PC-3 (cell line): ENCODE measurements at regions not wholly inside any gene's neighbourhood (a gene's known extent, or its start where the extent isn't known, plus 50 kb on each side); places are given as distances from the start of the nearest gene placed in this dataset.

Source experiments
- ATAC-seq: fragments of 200-7000 bp; cut with Tn5 transposase; 2 replicates; pipeline ENCODE4 v1.9.1; 2020; ENCODE audit warnings: mild to moderate bottlenecking, moderate library complexity
- BruUV-seq: library from RNA; stranded (reverse); fragments of 400-500 nt; replicated peaks from 2 replicates; lab custom pipeline; 2021; lab: Mats Ljungman, UMichigan
- CTCF ChIA-PET: fragments of 300-600 bp; sonication (Branson Sonifier 250); formaldehyde crosslinking; loops from one replicate; lab custom pipeline; 2022; ENCODE audit warnings: antibody characterized with exemption; lab: Charles Lee
- POLR2A ChIA-PET: fragments of 300-600 bp; sonication (Branson Sonifier 250); formaldehyde crosslinking; loops from one replicate; lab custom pipeline; 2022; ENCODE audit warnings: antibody characterized with exemption; ENCODE audit not compliant: unreplicated experiment; lab: Charles Lee
- DNase-seq: peaks from one replicate; pipeline ENCODE4 v3.0.0-alpha.2; 2015
- H2AFZ ChIP-seq: fragments of 300-600 bp; sonication (generic); 2 replicates; pipeline ENCODE4 v1.6.0; 2016; ENCODE audit warnings: antibody characterized with exemption, low read length
- H3F3A ChIP-seq: fragments of 300-600 bp; sonication (generic); one replicate; pipeline ENCODE4 v1.6.0; 2017; ENCODE audit warnings: antibody characterized with exemption, low read length, control low read depth, mild to moderate bottlenecking; ENCODE audit not compliant: unreplicated experiment
- H3K27ac ChIP-seq: fragments of 300-600 bp; sonication (generic); 2 replicates; pipeline ENCODE4 v1.5.1; 2016; ENCODE audit warnings: mild to moderate bottlenecking, low read length
- H3K27me3 ChIP-seq: fragments of 300-600 bp; sonication (generic); 2 replicates; pipeline ENCODE4 v1.6.1; 2016; ENCODE audit warnings: low read length, mixed read lengths
- H3K36me3 ChIP-seq: fragments of 300-600 bp; sonication (generic); 2 replicates; pipeline ENCODE4 v1.6.1; 2016; ENCODE audit warnings: low read depth, mixed run types, low read length, mixed read lengths
- H3K4me1 ChIP-seq: fragments of 300-600 bp; sonication (generic); 2 replicates; pipeline ENCODE4 v1.5.1; 2016; ENCODE audit warnings: low read length; ENCODE audit not compliant: insufficient read depth
- H3K4me2 ChIP-seq: fragments of 300-600 bp; sonication (generic); 2 replicates; pipeline ENCODE4 v1.6.0; 2016; ENCODE audit warnings: low read length
- H3K4me3 ChIP-seq: fragments of 300-600 bp; sonication (generic); 2 replicates; pipeline ENCODE4 v1.5.1; 2016; ENCODE audit warnings: mild to moderate bottlenecking, low read length, mixed read lengths
- H3K79me2 ChIP-seq: fragments of 300-600 bp; sonication (generic); 2 replicates; pipeline ENCODE4 v1.6.1; 2017; ENCODE audit warnings: low read length, mixed read lengths
- H3K9ac ChIP-seq: fragments of 300-600 bp; sonication (generic); 2 replicates; pipeline ENCODE4 v1.6.0; 2016; ENCODE audit warnings: mild to moderate bottlenecking, low read length
- H3K9me2 ChIP-seq: fragments of 300-600 bp; sonication (generic); replicated peaks from 2 replicates; pipeline ENCODE4 v1.6.1; 2016; ENCODE audit warnings: mixed run types, low read length, mixed read lengths
- H3K9me3 ChIP-seq: fragments of 300-600 bp; sonication (generic); 2 replicates; pipeline ENCODE4 v1.6.1; 2016; ENCODE audit warnings: low read length, mixed read lengths
- H4K20me1 ChIP-seq: fragments of 300-600 bp; sonication (generic); 2 replicates; pipeline ENCODE4 v1.6.1; 2016; ENCODE audit warnings: low read length, mixed read lengths
- EZH2 ChIP-seq: fragments of 300-600 bp; sonication (generic); IDR thresholded peaks from one replicate; pipeline ENCODE4 v1.6.1; 2017; ENCODE audit warnings: antibody characterized with exemption, mild to moderate bottlenecking, low read length; ENCODE audit not compliant: unreplicated experiment
- EZH2phosphoT487 ChIP-seq: fragments of 300-600 bp; sonication (generic); IDR thresholded peaks from 2 replicates; pipeline ENCODE4 v1.6.1; 2018; ENCODE audit warnings: mild to moderate bottlenecking, antibody characterized with exemption, low read length, borderline replicate concordance
- intact Hi-C: fragments of 100-400 bp; cut with micrococcal nuclease; formaldehyde crosslinking; loops from 2 replicates; pipeline ENCODE4 v1.9.0; 2023
- TF ChIP-seq, protein P1 (sequence below): fragments of 300-600 bp; sonication (generic); conservative IDR thresholded peaks from 2 replicates; pipeline ENCODE4 v1.5.1; 2017; ENCODE audit warnings: antibody characterized with exemption, low read depth, mild to moderate bottlenecking, low read length

DNA sequence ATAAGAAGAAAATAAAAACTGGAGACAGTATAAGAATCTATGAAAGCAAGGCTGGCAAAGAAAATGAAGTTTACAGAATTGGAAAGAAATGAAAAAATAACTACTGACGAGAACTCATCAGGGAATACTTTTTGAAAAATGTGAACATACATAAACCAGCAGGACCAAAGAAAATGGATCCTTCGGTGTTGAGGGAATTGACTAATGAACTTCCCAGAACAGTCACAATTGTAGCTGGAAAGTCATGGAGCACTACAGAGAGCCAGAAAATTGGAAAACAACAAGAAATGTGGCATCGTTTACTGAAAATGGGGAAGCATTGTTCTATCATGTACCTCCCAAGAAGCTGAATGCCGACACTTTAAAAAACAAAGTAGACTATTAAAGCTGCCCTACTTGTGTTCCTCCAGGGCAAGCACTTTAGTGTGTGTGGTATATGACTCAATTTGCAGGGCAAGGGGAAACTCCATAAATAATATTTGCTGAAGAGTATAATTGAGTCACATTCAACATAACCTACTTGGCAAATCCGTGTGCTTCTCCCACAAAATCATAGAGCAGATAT, 1221.6 kb upstream of the NRXN1 start:
- no peaks in the 10 kb centered on the region for H3K79me2 ChIP-seq
- H3F3A ChIP-seq: no peaks in the 10 kb centered on the region
- no peak overlapping the region for H3K27ac ChIP-seq
- BruUV-seq: no TSS peak
- peak; percentile 98 for ATAC-seq
- H3K9ac ChIP-seq: no peak overlapping the region
- H4K20me1 ChIP-seq: no peaks in the 10 kb centered on the region
- DNase-seq: peak; percentile 68
- no peaks in the 10 kb centered on the region for H3K9me3 ChIP-seq
- TF ChIP-seq, protein P1, sequence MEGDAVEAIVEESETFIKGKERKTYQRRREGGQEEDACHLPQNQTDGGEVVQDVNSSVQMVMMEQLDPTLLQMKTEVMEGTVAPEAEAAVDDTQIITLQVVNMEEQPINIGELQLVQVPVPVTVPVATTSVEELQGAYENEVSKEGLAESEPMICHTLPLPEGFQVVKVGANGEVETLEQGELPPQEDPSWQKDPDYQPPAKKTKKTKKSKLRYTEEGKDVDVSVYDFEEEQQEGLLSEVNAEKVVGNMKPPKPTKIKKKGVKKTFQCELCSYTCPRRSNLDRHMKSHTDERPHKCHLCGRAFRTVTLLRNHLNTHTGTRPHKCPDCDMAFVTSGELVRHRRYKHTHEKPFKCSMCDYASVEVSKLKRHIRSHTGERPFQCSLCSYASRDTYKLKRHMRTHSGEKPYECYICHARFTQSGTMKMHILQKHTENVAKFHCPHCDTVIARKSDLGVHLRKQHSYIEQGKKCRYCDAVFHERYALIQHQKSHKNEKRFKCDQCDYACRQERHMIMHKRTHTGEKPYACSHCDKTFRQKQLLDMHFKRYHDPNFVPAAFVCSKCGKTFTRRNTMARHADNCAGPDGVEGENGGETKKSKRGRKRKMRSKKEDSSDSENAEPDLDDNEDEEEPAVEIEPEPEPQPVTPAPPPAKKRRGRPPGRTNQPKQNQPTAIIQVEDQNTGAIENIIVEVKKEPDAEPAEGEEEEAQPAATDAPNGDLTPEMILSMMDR: no peak
- TF ChIP-seq EZH2phosphoT487 (no peak), EZH2 (no peak)
- intact Hi-C loops: no loop called here
- H3K4me2 ChIP-seq: peak overlapping the region; percentile 74
- H3K27me3 ChIP-seq: no peaks in the 10 kb centered on the region
- peaks cover 4% of the 10 kb centered on the region for H3K4me1 ChIP-seq
- POLR2A ChIA-PET: no interaction called here
- H3K4me3 ChIP-seq: peak overlapping the region; percentile 38; the same call in 1 of the 2 replicates
- H3K9me2 ChIP-seq: no peaks in the 10 kb centered on the region
- no peaks in the 10 kb centered on the region for H3K36me3 ChIP-seq
- CTCF ChIA-PET: interaction anchor here (0.7 kb wide), 1 partner anchor 63 kb away, joined by 3 read pairs; no protein-coding TSS in a partner anchor
- H2AFZ ChIP-seq: peak overlapping the region; percentile 66

DNA sequence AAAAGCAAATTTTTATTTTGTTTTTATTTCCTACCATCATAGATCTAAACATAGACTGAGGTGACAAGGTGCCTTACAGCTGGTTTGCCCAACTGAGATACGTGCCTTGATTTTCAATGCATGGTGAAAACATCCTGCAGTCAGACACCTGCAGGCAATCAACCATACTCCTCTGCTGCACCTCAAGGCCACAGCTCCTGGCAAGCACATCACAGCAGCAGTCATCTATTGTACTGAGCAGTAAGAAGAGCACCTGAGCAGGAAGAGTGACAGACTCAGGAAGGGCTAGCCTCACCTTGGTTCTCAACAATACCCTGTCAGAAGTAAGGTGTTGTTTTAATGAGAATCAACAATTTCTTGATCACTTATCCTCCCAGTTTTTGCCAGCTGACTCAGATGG, 1206.8 kb upstream of the NRXN1 start:
- no TSS peak for BruUV-seq
- no peaks in the 10 kb centered on the region for H3F3A ChIP-seq
- H2AFZ ChIP-seq: no peak overlapping the region
- ChIA-PET CTCF (no interaction called here), POLR2A (no interaction called here)
- TF ChIP-seq EZH2phosphoT487 (no peak), EZH2 (no peak)
- TF ChIP-seq, protein P1: no peak
- intact Hi-C loops: no loop called here
- no peaks in the 10 kb centered on the region for H3K27me3 ChIP-seq
- no peak for DNase-seq
- no peaks in the 10 kb centered on the region for H3K36me3 ChIP-seq
- H3K9me3 ChIP-seq: no peaks in the 10 kb centered on the region
- no peak for ATAC-seq
- no peak overlapping the region for H3K27ac ChIP-seq
- no peak overlapping the region for H3K9ac ChIP-seq
- H3K4me2 ChIP-seq: no peak overlapping the region
- no peaks in the 10 kb centered on the region for H4K20me1 ChIP-seq
- H3K4me1 ChIP-seq: no peaks in the 10 kb centered on the region
- H3K9me2 ChIP-seq: peaks cover 5% of the 10 kb centered on the region; the same call in 1 of the 2 replicates
- H3K4me3 ChIP-seq: no peak overlapping the region
- no peaks in the 10 kb centered on the region for H3K79me2 ChIP-seq

DNA sequence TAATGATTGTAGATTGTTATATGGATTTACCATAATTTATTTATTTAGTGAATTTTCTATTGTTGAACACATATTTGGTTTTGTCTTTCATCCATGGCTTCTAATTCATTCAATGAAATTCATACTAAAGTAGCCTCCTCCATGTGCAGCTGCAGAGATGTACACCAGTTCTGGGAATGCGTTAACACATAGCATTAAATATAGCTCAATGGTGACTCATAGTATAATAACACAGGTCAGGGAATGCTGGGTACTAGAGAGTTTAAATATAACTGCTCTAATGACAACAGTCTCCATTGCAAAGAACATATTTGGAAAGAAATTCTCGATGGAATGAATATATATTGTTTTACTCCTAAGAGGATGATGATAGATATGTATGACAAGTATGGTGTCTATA, 1190.2 kb upstream of the NRXN1 start:
- H3K9me3 ChIP-seq: no peaks in the 10 kb centered on the region
- H3F3A ChIP-seq: no peaks in the 10 kb centered on the region
- no peak overlapping the region for H3K9ac ChIP-seq
- H3K4me2 ChIP-seq: no peak overlapping the region
- no peaks in the 10 kb centered on the region for H3K4me1 ChIP-seq
- peak; percentile 5 for DNase-seq
- BruUV-seq: no TSS peak
- POLR2A ChIA-PET: no interaction called here
- intact Hi-C loops: no loop called here
- no peaks in the 10 kb centered on the region for H3K9me2 ChIP-seq
- no peaks in the 10 kb centered on the region for H3K79me2 ChIP-seq
- H3K36me3 ChIP-seq: no peaks in the 10 kb centered on the region
- H2AFZ ChIP-seq: no peak overlapping the region
- no peak for TF ChIP-seq EZH2
- TF ChIP-seq EZH2phosphoT487: no peak
- TF ChIP-seq, protein P1: no peak
- H3K4me3 ChIP-seq: no peak overlapping the region
- CTCF ChIA-PET: no interaction called here
- no peak overlapping the region for H3K27ac ChIP-seq
- peak; percentile 29; the same call in 1 of the 2 replicates for ATAC-seq
- H4K20me1 ChIP-seq: no peaks in the 10 kb centered on the region
- H3K27me3 ChIP-seq: no peaks in the 10 kb centered on the region
